ENCODE measurements at regions not wholly inside any gene's neighbourhood (a gene's known extent, or its start where the extent isn't known, plus 50 kb on each side); places are given as distances from the start of the nearest gene placed in this dataset.

- TF ChIP-seq EZH2phosphoT487 (IDR thresholded peaks at IDR 0.05; ENCODE audit: insufficient read depth, low read depth) = no peak
- TF ChIP-seq EZH2 (IDR thresholded peaks at IDR 0.05; ENCODE audit: insufficient read depth, poor library complexity, severe bottlenecking) = no peak
Measured at GRCh38 chr1:69483246-69483645, 84.5 kb upstream of the LRRC7 start.

Data from GM23248 (cell line).